Uterus (tissue), 3 donors: ENCODE measurements at regions not wholly inside any gene's neighbourhood (a gene's known extent, or its start where the extent isn't known, plus 50 kb on each side); places are given as distances from the start of the nearest gene placed in this dataset.

Experiments used
- DNase-seq, 2 donors: peaks; one replicate each; pipeline ENCODE4 v3.0.0-alpha.2; 2019 to 2020
- H3K27ac ChIP-seq, 2 donors: fragments of 200-600 bp; sonication (generic); 1 replicate in 1 of 2; 2 replicates in 1 of 2; pipeline ENCODE4 v1.5.1; 2016 to 2018
- H3K27me3 ChIP-seq, 2 donors: fragments of 200-600 bp; sonication (generic); one replicate each; pipeline ENCODE4 v1.5.1; 2018 to 2019; ENCODE audit warnings: control low read depth in 1 of 2
- H3K36me3 ChIP-seq, 2 donors: fragments of 200-600 bp; sonication (generic); one replicate each; pipeline ENCODE4 v1.5.1; 2019; ENCODE audit warnings: control low read depth in 1 of 2
- H3K4me1 ChIP-seq, 2 donors: fragments of 200-600 bp; sonication (generic); one replicate each; pipeline ENCODE4 v1.5.1; 2018 to 2019; ENCODE audit warnings: control low read depth in 1 of 2
- H3K4me3 ChIP-seq, 2 donors: fragments of 200-600 bp; sonication (generic); 1 replicate in 1 of 2; 2 replicates in 1 of 2; pipeline ENCODE4 v1.5.1; 2018 to 2019; ENCODE audit warnings: mild to moderate bottlenecking in 1 of 2
- H3K9me3 ChIP-seq, 2 donors: fragments of 200-600 bp; sonication (generic); one replicate each; pipeline ENCODE4 v1.5.1; 2019; ENCODE audit warnings: control low read depth in 1 of 2
- CTCF ChIP-seq, 4 experiments: fragments of 200-600 bp in 2 of 4; fragments of 450-650 bp in 2 of 4; sonication (generic) in 2 of 4; IDR thresholded peaks; one replicate each; pipeline ENCODE4 v1.5.1; 2016 to 2019; ENCODE audit warnings: antibody characterized with exemption in 4 of 4, mild to moderate bottlenecking in 2 of 4, moderate library complexity in 1 of 4
- POLR2A ChIP-seq, 2 donors: fragments of 450-650 bp; IDR thresholded peaks; one replicate each; pipeline ENCODE4 v1.6.1; 2016; ENCODE audit warnings: antibody characterized with exemption in 2 of 2, mild to moderate bottlenecking in 1 of 2, moderate library complexity in 1 of 2
- intact Hi-C: fragments of 100-400 bp; cut with DNase I; formaldehyde crosslinking; loops from one replicate; pipeline ENCODE4 v1.15.1; 2023; ENCODE audit warnings: low total_unique reads
- donor health status: DM: yes; HTN: yes; CAD: no.

DNA sequence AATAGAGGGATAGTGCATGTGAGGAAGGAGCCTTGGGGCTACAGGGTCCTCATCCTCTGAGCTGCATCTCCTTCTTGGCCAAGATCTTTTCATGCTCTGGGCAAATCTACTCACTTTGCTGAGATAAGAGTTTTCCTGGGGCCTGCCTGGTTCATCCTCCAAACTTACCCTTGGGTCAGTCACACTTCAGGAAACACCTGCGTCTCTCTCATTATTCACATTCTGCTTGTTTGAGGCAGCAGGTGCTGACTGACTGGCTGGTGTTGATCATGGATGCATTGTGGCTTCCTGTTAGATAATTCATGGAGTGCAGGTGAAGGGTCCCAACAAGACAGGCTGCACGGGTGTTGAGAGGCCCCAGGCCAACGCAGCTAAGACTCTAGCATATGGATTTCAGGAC is 162.6 kb downstream of the SALL1 start:
- Histone ChIP-seq H3K9me3 (no peaks in the 10 kb centered on the region), H3K36me3 (no peaks in the 10 kb centered on the region), H3K27me3 (no peaks in the 10 kb centered on the region), H3K27ac (no peak overlapping the region), H3K4me1 (no peaks in the 10 kb centered on the region), H3K4me3 (no peak overlapping the region)
- no peak for TF ChIP-seq POLR2A (IDR thresholded peaks at IDR 0.05)
- no peak for TF ChIP-seq CTCF (IDR thresholded peaks at IDR 0.05)
- no peak for DNase-seq
- intact Hi-C loops, result no loop called here

DNA sequence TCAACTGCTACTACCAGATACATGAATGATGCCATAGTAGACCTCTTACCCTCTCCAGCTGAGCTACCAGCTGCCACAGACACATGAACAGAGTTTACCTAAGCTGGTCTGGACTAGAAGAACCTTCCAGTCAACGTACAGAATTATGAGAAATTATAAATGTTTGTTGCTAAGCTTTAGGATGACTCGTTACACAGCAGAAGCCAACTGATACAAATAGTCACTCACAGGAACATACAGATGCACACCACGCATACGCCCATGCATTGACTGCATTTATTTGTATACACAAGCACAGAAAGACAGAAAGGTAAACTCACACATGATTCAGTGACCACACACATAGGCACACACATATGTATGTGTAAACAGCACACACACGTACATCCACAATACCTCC is 164.6 kb downstream of the SALL1 start:
- intact Hi-C loops, result no loop called here
- Histone ChIP-seq H3K27ac (no peak overlapping the region), H3K27me3 (no peaks in the 10 kb centered on the region), H3K36me3 (no peaks in the 10 kb centered on the region), H3K4me1 (no peaks in the 10 kb centered on the region), H3K4me3 (no peak overlapping the region), H3K9me3 (no peaks in the 10 kb centered on the region)
- TF ChIP-seq CTCF (IDR thresholded peaks at IDR 0.05), result no peak
- no peak for TF ChIP-seq POLR2A (IDR thresholded peaks at IDR 0.05)
- DNase-seq, result no peak

DNA sequence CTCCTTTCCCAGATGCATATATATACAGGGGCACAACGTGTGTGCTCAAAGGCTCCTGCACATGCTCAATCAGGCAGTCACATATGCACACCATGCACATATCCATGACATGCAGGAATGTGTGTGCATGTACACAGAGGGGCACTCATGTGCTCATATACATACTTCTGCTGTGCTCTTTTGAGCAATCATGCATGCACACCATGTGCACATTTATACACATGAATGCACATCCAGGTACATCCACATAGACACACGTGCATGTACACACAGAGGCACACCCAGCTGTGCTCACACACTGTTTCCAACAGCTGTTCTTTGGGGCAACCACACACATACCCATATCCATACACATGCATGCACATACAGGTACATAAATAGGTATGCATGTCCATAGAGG is 165.3 kb downstream of the SALL1 start:
- H3K27ac ChIP-seq, result no peak overlapping the region
- no peaks in the 10 kb centered on the region for H3K27me3 ChIP-seq
- no peaks in the 10 kb centered on the region for H3K36me3 ChIP-seq
- intact Hi-C loops, result no loop called here
- H3K9me3 ChIP-seq, result no peaks in the 10 kb centered on the region
- no peak for DNase-seq
- H3K4me3 ChIP-seq, result no peak overlapping the region
- no peak for TF ChIP-seq POLR2A (IDR thresholded peaks at IDR 0.05)
- no peak for TF ChIP-seq CTCF (IDR thresholded peaks at IDR 0.05)
- no peaks in the 10 kb centered on the region for H3K4me1 ChIP-seq

- Histone ChIP-seq H3K36me3 (no peaks in the 10 kb centered on the region), H3K27me3 (no peaks in the 10 kb centered on the region), H3K4me3 (no peak overlapping the region), H3K4me1 (no peaks in the 10 kb centered on the region), H3K27ac (no peak overlapping the region), H3K9me3 (no peaks in the 10 kb centered on the region)
- DNase-seq, result no peak
- no peak for TF ChIP-seq CTCF (IDR thresholded peaks at IDR 0.05)
- TF ChIP-seq POLR2A (IDR thresholded peaks at IDR 0.05), result no peak
- intact Hi-C loops, result no loop called here
These were observed 166.4 kb downstream of the SALL1 start for GRCh38 chr16:50984688-50985087.

- no peaks in the 10 kb centered on the region for H3K27me3 ChIP-seq
- intact Hi-C loops, result no loop called here
These were observed 168.3 kb downstream of the SALL1 start for GRCh38 chr16:50982808-50983207.

More at GRCh38 chr16:50982808-50983207, 168.3 kb downstream of the SALL1 start:
- TF ChIP-seq CTCF (IDR thresholded peaks at IDR 0.05) (no peak), POLR2A (IDR thresholded peaks at IDR 0.05) (no peak)
- Histone ChIP-seq H3K9me3 (no peaks in the 10 kb centered on the region), H3K36me3 (no peaks in the 10 kb centered on the region), H3K4me3 (no peak overlapping the region), H3K4me1 (no peaks in the 10 kb centered on the region), H3K27ac (no peak overlapping the region)
- DNase-seq, result no peak
